WERI-Rb-1 (cell line): ENCODE measurements at regions not wholly inside any gene's neighbourhood (a gene's known extent, or its start where the extent isn't known, plus 50 kb on each side); places are given as distances from the start of the nearest gene placed in this dataset.
A peak's percentile ranks its signal among the peaks of the same experiment; 100 is the strongest.

Experiments
- DNase-seq: peaks from one replicate; pipeline ENCODE4 v3.0.0-alpha.2; 2020
- H3K27ac ChIP-seq: fragments of 250-450 bp; sonication (Bioruptor Pico); 2 replicates; pipeline ENCODE4 v1.5.1; 2020; ENCODE audit warnings: mild to moderate bottlenecking, moderate library complexity
- H3K27me3 ChIP-seq: fragments of 250-450 bp; sonication (Bioruptor Pico); 2 replicates; pipeline ENCODE4 v1.5.1; 2021; ENCODE audit warnings: mild to moderate bottlenecking, low read depth, moderate library complexity; ENCODE audit not compliant: insufficient read depth, severe bottlenecking
- H3K36me3 ChIP-seq: fragments of 250-450 bp; sonication (Bioruptor Pico); 2 replicates; pipeline ENCODE4 v1.5.1; 2020; ENCODE audit warnings: mild to moderate bottlenecking, moderate library complexity
- H3K4me3 ChIP-seq: 2 replicates; pipeline ENCODE4 v1.5.1; 2011; ENCODE audit warnings: low read depth, mild to moderate bottlenecking, control low read depth, low read length
- H3K9me3 ChIP-seq: fragments of 250-450 bp; sonication (Bioruptor Pico); 2 replicates; pipeline ENCODE4 v1.5.1; 2021; ENCODE audit warnings: mild to moderate bottlenecking, moderate library complexity; ENCODE audit not compliant: severe bottlenecking
- TF ChIP-seq, protein P1 (sequence below): IDR thresholded peaks from 2 replicates; pipeline ENCODE4 v1.5.1; 2011; ENCODE audit warnings: low read depth, mild to moderate bottlenecking, control low read depth, inconsistent platforms, low read length

DNA sequence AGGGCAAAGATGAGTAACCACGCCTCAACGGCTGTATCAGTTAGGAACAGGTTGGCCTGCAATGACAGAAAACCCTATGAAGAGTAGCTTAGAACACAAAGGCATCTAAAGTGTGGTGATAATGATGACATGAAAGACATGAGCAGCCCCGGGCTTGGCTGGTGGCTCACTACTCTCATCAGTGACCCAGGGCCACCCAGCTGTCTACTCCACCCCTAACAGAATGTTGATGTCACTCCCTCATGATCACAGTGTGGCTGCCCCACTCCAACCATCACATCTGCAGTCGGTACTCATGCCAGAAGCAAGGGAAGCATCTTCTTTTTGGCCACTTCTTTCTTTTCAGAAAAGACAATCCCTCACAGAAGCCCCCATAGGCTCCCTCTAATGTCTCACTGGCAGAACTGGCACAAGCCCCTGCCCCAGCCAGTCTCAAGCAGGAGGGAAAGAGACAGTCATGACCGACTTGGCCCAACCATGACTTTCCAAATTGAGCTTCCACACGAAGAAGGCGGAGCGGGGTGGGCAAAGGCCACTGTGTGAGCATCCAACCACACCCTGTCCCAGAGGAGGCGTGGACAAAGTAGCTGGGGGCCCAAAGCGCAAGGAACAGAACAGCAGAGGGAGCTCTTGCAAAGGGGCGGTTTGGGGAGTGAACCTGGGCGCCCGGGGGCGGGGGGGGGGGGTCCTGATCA, 72.0 kb upstream of the IQSEC1 start:
- peak; percentile 23 for DNase-seq
- Histone ChIP-seq H3K27ac (no peak overlapping the region), H3K4me3 (no peak overlapping the region), H3K9me3 (no peaks in the 10 kb centered on the region), H3K27me3 (no peaks in the 10 kb centered on the region), H3K36me3 (no peaks in the 10 kb centered on the region)
- TF ChIP-seq, protein P1, sequence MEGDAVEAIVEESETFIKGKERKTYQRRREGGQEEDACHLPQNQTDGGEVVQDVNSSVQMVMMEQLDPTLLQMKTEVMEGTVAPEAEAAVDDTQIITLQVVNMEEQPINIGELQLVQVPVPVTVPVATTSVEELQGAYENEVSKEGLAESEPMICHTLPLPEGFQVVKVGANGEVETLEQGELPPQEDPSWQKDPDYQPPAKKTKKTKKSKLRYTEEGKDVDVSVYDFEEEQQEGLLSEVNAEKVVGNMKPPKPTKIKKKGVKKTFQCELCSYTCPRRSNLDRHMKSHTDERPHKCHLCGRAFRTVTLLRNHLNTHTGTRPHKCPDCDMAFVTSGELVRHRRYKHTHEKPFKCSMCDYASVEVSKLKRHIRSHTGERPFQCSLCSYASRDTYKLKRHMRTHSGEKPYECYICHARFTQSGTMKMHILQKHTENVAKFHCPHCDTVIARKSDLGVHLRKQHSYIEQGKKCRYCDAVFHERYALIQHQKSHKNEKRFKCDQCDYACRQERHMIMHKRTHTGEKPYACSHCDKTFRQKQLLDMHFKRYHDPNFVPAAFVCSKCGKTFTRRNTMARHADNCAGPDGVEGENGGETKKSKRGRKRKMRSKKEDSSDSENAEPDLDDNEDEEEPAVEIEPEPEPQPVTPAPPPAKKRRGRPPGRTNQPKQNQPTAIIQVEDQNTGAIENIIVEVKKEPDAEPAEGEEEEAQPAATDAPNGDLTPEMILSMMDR: 0 out of 2 replicates have a peak, but pooled peaks have one; percentile 28

- DNase-seq: peak; percentile 5
- TF ChIP-seq, protein P1: no peak
- no peaks in the 10 kb centered on the region for H3K27me3 ChIP-seq
- H3K27ac ChIP-seq: no peak overlapping the region
- no peak overlapping the region for H3K4me3 ChIP-seq
- no peaks in the 10 kb centered on the region for H3K36me3 ChIP-seq
- H3K9me3 ChIP-seq: no peaks in the 10 kb centered on the region
Measured at GRCh38 chr3:13144163-13145023, 71.2 kb upstream of the IQSEC1 start.

- Histone ChIP-seq H3K36me3 (no peaks in the 10 kb centered on the region), H3K27me3 (no peaks in the 10 kb centered on the region), H3K4me3 (no peak overlapping the region), H3K27ac (no peak overlapping the region), H3K9me3 (no peaks in the 10 kb centered on the region)
- DNase-seq: no peak
- TF ChIP-seq, protein P1: no peak
Measured at GRCh38 chr3:13143381-13144004, 70.3 kb upstream of the IQSEC1 start.

GRCh38 chr3:13142552-13143380, 69.5 kb upstream of the IQSEC1 start:
- DNase-seq: no peak
- Histone ChIP-seq H3K36me3 (no peaks in the 10 kb centered on the region), H3K9me3 (no peaks in the 10 kb centered on the region), H3K27me3 (no peaks in the 10 kb centered on the region), H3K27ac (no peak overlapping the region), H3K4me3 (no peak overlapping the region)
- TF ChIP-seq, protein P1: no peak

GRCh38 chr3:13141991-13142412, 68.8 kb upstream of the IQSEC1 start:
- Histone ChIP-seq H3K27ac (no peak overlapping the region), H3K9me3 (no peaks in the 10 kb centered on the region), H3K36me3 (no peaks in the 10 kb centered on the region), H3K27me3 (no peaks in the 10 kb centered on the region), H3K4me3 (no peak overlapping the region)
- TF ChIP-seq, protein P1: no peak
- no peak for DNase-seq
